GM21390 (cell line): ENCODE measurements at regions not wholly inside any gene's neighbourhood (a gene's known extent, or its start where the extent isn't known, plus 50 kb on each side); places are given as distances from the start of the nearest gene placed in this dataset.

Experiments used
- ATAC-seq: cut with Tn5 transposase; IDR thresholded peaks from one replicate; pipeline ENCODE4 v1.9.1; 2021; ENCODE audit not compliant: unreplicated experiment

DNA sequence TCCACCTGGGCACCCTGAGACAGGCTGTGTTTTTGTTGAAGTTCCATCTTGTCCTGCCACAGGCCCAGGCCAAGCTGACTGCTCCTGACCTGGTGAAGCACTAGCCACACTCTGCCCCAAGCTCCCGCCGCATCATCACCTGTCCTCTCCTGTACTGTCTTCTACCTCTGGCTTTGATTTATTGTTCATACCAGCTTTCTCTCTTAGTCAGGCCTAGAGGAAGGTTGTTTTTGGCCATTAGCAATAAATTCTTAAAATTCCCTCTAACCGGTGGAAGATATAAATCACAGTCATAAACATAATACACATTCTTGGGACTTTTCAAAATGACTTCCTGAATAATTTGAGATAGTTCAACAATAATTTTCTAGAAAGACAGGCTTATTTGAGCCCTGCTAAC lies 169.4 kb downstream of the DAD1 start:
- no peak for ATAC-seq

DNA sequence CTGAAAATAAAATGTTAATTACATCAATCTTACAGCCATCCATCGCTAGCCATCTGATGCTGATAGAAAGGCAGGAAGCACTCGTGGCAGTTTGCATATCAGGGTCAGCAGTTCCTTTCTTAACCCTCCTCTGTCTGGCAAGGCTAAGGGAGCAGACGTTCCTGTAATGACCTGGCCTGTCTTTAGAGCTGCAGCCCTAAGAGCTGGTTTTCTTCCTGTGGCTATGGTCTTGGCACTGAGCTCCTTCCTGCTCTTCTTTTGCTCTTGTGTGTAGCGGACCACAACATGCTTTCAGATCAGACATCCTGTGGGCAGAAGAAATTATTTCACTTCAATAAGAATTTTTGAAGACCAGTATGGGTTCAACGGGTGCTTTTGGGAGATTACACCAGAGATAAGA lies 170.4 kb downstream of the DAD1 start:
- ATAC-seq, result peak; percentile 55

DNA sequence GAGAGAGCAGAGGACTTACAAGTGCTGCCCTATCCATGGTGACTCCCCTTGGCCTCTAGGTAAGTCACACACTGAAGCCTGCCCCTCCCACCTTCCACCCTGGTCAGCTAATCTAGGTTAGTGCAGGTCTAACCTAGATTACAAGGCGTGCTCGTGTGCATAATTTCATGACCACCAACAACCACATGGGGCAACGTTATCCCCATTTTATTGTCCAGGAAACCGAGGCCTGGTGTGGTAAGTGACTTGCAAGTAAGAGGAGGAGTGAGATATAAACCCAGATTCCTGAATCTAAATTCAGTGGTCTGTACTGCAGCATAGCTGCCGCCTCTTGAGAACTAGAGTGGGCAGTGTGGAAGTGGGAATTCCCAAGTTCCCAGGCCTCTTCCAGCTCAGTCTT lies 171.1 kb downstream of the DAD1 start:
- no peak for ATAC-seq

GRCh38 chr14:22416193-22416592 lies 172.8 kb downstream of the DAD1 start:
- no peak for ATAC-seq

DNA sequence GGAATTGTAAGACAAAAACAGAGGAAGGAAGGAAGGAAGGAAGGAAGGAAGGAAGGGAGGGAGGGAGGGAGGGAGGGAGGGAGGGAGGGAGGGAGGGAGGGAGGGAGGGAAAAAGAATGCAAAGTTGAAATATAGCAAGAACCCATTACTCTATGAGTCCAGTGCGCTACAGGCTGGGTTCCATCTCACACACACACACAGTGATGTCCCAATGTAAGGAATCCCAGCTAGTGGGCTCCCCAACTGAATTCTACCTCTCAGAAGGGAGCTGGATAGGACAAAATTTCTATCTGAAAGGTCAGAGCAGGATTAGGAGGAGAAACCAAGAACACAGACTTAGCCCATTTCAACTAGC lies 173.4 kb downstream of the DAD1 start:
- no peak for ATAC-seq

DNA sequence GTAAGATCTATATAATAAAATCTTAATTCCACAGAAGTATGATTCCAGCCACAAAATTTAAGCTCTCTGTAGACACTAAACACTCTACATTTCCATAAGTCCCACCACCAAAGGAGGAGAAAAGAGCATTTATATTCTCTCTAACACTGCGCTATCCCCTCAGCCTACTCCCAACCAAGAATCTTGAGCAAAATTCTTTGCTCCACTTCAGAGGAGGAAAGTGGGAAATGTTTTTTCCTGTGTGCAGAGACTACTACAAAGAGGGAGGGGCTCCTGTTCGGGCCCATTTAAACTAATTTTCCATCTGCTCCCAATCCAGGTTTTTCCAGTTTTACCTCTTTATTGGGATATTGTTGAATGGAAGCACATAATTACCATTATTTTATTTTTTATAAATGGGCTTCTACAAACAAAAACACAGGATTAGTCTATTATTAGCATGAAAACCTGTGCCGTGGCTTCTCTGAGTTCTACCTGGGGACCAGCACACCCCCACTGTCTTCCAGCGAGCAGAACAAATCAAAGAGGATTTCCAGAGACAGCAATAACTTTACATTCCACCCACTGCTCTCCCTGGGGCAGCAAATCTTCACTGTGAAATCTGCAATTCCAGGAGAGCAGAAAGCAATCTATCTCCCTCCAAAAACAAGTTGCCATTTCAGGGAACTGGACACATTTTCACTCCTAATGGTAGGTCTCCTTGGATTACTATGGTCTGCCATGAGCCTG lies 174.0 kb downstream of the DAD1 start:
- ATAC-seq, result no peak

GRCh38 chr14:22412926-22413411 lies 176.1 kb downstream of the DAD1 start:
- no peak for ATAC-seq

GRCh38 chr14:22411398-22412055 lies 177.5 kb downstream of the DAD1 start:
- ATAC-seq, result no peak

DNA sequence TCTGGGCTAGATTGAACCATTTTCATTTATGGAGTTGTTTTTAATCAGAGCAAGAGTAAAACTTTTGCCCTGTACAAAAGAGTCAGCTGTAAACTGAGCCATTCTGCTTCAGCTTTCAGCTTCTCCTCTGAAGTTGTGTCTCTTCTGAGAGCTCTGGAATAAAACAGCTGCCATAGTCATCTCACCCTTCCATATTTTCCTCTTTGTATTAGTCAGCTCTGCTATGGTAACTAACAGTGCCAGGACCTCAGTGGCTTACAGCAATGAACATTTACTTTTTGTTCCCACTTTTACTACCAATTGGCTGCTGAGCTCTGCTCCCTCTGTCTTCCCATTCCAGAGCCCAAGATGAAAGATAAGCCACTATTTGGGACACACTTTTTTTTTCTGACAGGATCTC lies 178.5 kb downstream of the DAD1 start:
- ATAC-seq, result no peak

DNA sequence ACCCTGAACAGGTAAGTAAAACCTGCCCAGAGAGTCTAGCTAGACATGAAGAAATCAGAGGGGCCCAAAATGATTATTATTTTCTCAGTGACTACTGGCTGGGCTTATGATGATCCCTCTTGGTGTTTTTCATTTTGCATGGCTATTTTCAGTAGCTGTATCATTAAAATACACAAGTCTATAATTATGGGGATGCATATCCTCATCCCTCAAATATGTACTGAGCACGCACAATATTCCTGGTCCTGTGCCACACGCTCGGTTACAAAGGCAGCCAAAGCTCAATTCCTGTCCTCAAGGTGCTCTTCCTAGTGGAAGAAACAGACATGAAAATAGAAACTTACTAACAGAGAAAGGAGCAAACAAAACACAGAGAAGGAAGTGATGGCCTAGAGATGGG lies 180.0 kb downstream of the DAD1 start:
- ATAC-seq, result no peak

DNA sequence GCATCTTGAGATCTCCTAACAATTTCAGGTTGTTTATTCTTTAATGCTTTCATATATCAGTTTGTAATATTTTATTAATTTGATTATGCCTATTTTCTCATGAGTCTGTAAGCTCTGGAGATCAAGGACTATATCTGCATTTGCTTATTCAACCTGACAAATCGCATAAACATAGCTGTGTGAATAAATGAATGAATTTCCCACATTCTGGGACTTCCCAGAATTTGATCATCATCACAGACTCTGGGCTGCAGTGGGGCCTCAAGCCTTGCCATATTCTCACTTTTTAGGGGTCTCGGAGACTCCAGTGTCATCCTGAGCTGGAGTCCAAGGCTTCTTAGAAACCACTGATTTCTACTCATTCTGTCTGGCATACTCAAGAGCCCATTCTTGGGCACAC lies 180.5 kb downstream of the DAD1 start:
- no peak for ATAC-seq

DNA sequence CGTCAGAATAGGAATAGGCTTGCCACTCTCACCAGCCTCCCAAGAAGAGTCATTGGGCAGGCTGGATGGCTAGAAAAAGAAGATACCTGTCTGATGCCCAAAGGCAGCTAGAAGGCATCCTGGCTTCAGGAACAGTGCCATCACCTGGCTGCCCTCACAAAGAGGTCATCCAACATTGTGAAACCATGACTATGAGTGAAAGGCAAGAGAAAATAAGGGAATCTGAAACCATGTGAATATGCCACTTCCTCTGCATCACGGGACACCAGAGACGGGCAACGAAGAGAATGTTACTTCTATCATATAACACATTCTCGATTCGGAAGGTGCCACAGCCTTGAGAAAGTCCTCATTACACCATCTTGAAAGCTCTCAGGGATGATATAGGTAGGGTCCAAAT lies 182.0 kb downstream of the DAD1 start:
- ATAC-seq, result no peak

DNA sequence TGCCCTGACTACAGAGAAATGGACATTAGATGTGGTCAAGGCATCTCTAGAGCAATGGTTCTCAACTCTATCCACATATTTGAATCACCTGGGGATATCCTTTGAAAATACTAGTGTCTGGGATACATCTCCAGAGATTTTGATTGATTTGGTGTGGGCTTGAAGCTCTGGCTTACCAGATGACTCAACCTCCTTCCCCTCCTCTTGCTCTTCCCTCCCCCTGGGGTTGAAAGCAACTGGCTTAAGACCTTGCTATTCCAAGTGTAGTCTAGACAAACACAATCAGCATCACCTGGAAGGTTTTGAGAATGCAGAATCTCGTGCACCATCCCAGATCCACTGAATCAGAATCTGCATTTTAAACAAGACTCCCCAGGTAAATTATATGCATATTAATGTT lies 183.8 kb downstream of the DAD1 start:
- no peak for ATAC-seq

DNA sequence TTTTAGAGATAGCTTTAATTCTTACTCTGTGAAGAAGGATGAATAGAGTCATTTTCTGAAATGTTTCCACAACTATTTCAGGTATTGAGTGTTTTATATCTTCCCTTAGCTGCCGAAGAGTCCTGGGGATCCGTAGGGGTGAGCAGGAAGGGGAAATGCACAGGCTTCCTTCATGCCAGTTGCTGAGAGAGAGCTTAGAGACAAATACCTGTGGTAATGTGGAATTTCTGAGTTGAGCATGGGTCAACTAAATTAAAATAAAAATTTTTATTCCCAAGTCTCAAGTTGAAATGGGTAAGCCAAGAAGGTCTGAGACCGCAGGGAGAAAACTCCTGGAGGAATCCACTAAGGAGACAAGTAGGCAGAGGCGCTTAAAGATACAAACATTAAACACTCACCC lies 185.7 kb downstream of the DAD1 start:
- ATAC-seq, result no peak

- ATAC-seq, result no peak
These were observed 188.3 kb downstream of the DAD1 start for GRCh38 chr14:22400655-22401259.

- no peak for ATAC-seq
These were observed 189.2 kb downstream of the DAD1 start for GRCh38 chr14:22399776-22400175.

DNA sequence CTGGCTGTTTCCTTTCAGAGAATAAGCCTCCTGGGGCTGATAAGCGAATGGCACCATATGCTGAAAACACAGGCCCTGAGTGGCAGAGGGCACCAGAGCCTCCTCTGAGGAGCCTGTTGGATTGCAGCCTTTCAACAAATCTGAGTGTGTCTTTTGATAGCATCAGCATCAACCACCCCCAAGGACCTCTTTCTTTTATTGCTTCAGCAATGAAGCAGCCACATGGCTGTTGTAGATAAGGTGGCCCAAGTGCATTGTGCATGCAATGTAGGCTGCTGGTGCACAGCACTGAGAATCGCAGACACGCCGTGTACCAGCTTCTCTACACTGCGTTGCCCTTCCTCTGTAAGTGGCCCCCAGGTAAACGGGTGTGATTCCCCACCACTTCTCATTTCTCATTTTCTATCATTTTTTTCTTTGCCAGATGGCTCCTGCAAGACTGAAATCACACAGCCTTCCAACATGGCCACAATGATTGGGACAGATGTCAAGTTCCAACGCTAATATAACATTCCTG lies 191.7 kb downstream of the DAD1 start:
- ATAC-seq, result no peak

GRCh38 chr14:22395803-22396202 lies 193.2 kb downstream of the DAD1 start:
- no peak for ATAC-seq

- ATAC-seq, result no peak
These were observed 194.4 kb downstream of the DAD1 start for GRCh38 chr14:22394616-22395015.

- no peak for ATAC-seq
These were observed 195.2 kb downstream of the DAD1 start for GRCh38 chr14:22393796-22394195.

GRCh38 chr14:22391908-22392565 lies 197.0 kb downstream of the DAD1 start:
- peak; percentile 45 for ATAC-seq
